ENCODE measurements at regions not wholly inside any gene's neighbourhood (a gene's known extent, or its start where the extent isn't known, plus 50 kb on each side); places are given as distances from the start of the nearest gene placed in this dataset.

DNA sequence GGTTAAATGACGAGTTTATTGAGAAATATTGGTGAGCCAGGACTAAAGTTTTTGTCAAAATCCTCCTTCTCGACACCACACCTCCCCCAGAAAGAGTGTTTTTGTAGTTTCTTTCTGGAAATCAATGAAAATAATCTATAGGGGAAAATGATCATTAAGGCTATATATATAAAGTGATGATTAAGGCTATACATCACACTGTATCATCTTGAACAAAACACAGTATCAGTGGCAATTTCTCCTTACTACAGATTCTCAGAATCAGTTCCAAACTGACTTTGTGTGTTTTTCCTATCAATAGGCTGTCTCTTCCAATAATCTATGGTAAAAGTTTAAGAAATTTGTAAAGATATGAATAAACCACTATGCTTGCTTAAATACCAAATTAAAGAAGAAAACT, 81.7 kb downstream of the IFNG-AS1 start:
- DNase-seq (ENCODE audit: low spot score in 2 of 2) = no peak
- no peak for TF ChIP-seq POLR2A (IDR thresholded peaks at IDR 0.05)
- TF ChIP-seq EP300 (IDR thresholded peaks at IDR 0.05) = no peak
- TF ChIP-seq, protein P1, sequence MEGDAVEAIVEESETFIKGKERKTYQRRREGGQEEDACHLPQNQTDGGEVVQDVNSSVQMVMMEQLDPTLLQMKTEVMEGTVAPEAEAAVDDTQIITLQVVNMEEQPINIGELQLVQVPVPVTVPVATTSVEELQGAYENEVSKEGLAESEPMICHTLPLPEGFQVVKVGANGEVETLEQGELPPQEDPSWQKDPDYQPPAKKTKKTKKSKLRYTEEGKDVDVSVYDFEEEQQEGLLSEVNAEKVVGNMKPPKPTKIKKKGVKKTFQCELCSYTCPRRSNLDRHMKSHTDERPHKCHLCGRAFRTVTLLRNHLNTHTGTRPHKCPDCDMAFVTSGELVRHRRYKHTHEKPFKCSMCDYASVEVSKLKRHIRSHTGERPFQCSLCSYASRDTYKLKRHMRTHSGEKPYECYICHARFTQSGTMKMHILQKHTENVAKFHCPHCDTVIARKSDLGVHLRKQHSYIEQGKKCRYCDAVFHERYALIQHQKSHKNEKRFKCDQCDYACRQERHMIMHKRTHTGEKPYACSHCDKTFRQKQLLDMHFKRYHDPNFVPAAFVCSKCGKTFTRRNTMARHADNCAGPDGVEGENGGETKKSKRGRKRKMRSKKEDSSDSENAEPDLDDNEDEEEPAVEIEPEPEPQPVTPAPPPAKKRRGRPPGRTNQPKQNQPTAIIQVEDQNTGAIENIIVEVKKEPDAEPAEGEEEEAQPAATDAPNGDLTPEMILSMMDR (IDR thresholded peaks at IDR 0.05) = no peak
- 36 to 40% methylated on average over 2 of the region's 2 CpGs for WGBS, 2 donors
- Histone ChIP-seq H3K4me1 (no peaks in the 10 kb centered on the region), H3K9me3 (peaks cover 0 to 10% (median 2%) of the 10 kb centered on the region in 4 donors), H3K4me3 (no peak overlapping the region), H3K27me3 (no peaks in the 10 kb centered on the region), H3K36me3 (no peaks in the 10 kb centered on the region), H3K27ac (no peak overlapping the region)
